Osteocyte (in vitro differentiated cells): ENCODE measurements at regions not wholly inside any gene's neighbourhood (a gene's known extent, or its start where the extent isn't known, plus 50 kb on each side); places are given as distances from the start of the nearest gene placed in this dataset.
A peak's percentile ranks its signal among the peaks of the same experiment; 100 is the strongest.

ENCODE experiments used
- DNase-seq: peaks from one replicate; pipeline ENCODE4 v3.0.0; 2021; ENCODE audit warnings: mixed read lengths; ENCODE audit not compliant: unreplicated experiment; ENCODE audit errors: extremely low spot score
- H3K27ac Mint-ChIP-seq: one replicate; pipeline ENCODE4 v1.8.0; 2021; ENCODE audit warnings: mild to moderate bottlenecking, mixed read lengths; ENCODE audit not compliant: unreplicated experiment
- H3K27me3 Mint-ChIP-seq: one replicate; pipeline ENCODE4 v1.8.0; 2021; ENCODE audit warnings: mixed read lengths; ENCODE audit not compliant: unreplicated experiment
- H3K36me3 Mint-ChIP-seq: one replicate; pipeline ENCODE4 v1.8.0; 2021; ENCODE audit warnings: mixed read lengths; ENCODE audit not compliant: unreplicated experiment
- H3K4me1 Mint-ChIP-seq: one replicate; pipeline ENCODE4 v1.8.0; 2021; ENCODE audit warnings: mixed read lengths; ENCODE audit not compliant: unreplicated experiment
- H3K4me3 Mint-ChIP-seq: one replicate; pipeline ENCODE4 v1.8.0; 2021; ENCODE audit warnings: mild to moderate bottlenecking, moderate library complexity, mixed read lengths; ENCODE audit not compliant: unreplicated experiment
- H3K9me3 Mint-ChIP-seq: one replicate; pipeline ENCODE4 v1.8.0; 2021; ENCODE audit warnings: mixed read lengths; ENCODE audit not compliant: unreplicated experiment
- TF ChIP-seq, protein P1 (sequence below): fragments of 200-600 bp; sonication (generic); IDR thresholded peaks from 2 replicates; pipeline ENCODE4 v1.5.0; 2021; ENCODE audit warnings: antibody characterized with exemption, mild to moderate bottlenecking, moderate library complexity

DNA sequence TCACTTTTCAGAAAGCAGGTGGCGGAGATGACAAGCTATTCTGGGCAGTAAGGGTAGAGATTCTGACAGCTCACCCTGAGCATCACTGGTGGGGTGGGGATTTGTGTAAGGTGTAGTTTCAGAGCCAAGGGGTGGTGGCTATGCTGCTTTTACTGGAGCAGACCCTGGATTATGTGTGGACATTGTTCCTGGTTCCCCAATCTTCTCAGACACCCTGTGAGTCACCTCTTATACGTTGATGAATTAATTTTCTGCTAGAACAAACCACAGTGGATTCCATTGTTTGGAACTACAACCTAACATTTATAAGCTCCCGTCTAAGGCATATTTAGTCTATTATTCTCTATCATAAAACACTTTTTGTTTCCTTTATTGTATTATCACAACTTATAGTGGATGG is 169.5 kb upstream of the COL8A1 start:
- Mint-ChIP-seq H3K4me3 (no peak overlapping the region), H3K4me1 (peaks cover 54% of the 10 kb centered on the region), H3K27ac (peak overlapping the region; percentile 33), H3K27me3 (no peaks in the 10 kb centered on the region), H3K36me3 (peaks cover 12% of the 10 kb centered on the region), H3K9me3 (no peaks in the 10 kb centered on the region)
- TF ChIP-seq, protein P1, sequence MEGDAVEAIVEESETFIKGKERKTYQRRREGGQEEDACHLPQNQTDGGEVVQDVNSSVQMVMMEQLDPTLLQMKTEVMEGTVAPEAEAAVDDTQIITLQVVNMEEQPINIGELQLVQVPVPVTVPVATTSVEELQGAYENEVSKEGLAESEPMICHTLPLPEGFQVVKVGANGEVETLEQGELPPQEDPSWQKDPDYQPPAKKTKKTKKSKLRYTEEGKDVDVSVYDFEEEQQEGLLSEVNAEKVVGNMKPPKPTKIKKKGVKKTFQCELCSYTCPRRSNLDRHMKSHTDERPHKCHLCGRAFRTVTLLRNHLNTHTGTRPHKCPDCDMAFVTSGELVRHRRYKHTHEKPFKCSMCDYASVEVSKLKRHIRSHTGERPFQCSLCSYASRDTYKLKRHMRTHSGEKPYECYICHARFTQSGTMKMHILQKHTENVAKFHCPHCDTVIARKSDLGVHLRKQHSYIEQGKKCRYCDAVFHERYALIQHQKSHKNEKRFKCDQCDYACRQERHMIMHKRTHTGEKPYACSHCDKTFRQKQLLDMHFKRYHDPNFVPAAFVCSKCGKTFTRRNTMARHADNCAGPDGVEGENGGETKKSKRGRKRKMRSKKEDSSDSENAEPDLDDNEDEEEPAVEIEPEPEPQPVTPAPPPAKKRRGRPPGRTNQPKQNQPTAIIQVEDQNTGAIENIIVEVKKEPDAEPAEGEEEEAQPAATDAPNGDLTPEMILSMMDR: no peak
- DNase-seq: no peak

DNA sequence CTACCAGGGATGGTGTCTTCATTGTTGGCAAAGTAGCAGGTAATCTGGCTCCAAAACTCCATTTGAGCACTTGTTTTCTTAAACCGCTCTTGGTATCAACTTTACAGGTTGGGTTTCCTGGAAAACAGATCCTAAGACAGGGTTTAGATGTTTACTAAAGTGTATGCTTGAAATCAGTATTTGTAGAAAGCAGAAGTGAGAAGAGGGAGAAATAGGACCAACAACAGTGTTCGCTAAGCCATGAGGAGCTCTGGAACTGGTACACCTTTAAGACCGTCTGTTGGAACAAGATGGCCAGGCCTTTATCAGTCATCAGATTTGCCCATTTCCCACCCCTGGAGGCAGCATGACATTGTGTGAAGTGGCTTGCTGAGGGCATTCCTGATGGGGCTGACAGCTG is 171.0 kb upstream of the COL8A1 start:
- DNase-seq: no peak
- TF ChIP-seq, protein P1: no peak
- no peak overlapping the region for H3K27ac Mint-ChIP-seq
- H3K4me1 Mint-ChIP-seq: peaks cover 39% of the 10 kb centered on the region
- H3K9me3 Mint-ChIP-seq: no peaks in the 10 kb centered on the region
- no peak overlapping the region for H3K4me3 Mint-ChIP-seq
- no peaks in the 10 kb centered on the region for H3K27me3 Mint-ChIP-seq
- peaks cover 12% of the 10 kb centered on the region for H3K36me3 Mint-ChIP-seq

DNA sequence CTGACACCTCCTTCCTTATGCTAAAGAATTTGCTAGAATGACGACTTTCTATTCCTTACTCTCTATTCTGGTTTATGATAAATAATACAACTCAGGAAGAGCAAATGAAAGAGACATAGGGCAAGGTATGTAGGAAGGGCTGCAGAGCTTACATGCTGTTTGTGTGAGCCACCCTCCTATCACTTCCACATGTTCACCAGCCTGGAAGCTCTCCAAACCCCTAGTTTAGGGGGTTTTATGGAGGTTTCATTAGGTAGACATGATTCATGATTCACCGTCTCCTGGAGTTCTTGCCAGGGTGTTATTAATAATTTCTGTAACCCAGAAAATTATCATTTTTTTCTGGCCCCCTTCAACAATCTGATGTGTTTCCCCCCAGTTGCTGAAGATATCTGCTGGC is 172.1 kb upstream of the COL8A1 start:
- H3K9me3 Mint-ChIP-seq: no peaks in the 10 kb centered on the region
- peaks cover 12% of the 10 kb centered on the region for H3K36me3 Mint-ChIP-seq
- TF ChIP-seq, protein P1: no peak
- no peak overlapping the region for H3K27ac Mint-ChIP-seq
- no peaks in the 10 kb centered on the region for H3K27me3 Mint-ChIP-seq
- peaks cover 30% of the 10 kb centered on the region for H3K4me1 Mint-ChIP-seq
- H3K4me3 Mint-ChIP-seq: no peak overlapping the region
- no peak for DNase-seq

DNA sequence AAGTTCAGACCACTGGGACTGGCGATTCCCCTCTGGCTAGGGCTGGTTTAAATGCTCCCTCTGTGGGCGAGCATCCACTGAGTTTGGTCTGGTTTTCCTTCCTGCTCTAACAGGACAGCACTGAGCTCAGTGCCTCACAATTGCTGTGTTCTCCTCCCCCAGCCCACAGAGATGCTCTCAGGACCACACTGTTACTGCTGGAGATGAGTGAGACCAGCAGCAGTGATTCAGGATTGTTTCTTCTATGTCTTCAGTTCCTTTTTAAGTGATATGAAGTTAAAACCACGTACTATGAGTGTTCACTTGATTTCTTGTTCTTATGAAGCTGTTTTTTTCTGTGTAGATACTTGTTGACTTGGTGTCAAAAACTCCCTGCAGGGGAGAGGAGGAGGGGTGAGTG is 180.4 kb upstream of the COL8A1 start:
- no peak overlapping the region for H3K4me3 Mint-ChIP-seq
- peaks cover 18% of the 10 kb centered on the region for H3K36me3 Mint-ChIP-seq
- peaks cover 8% of the 10 kb centered on the region for H3K4me1 Mint-ChIP-seq
- H3K27ac Mint-ChIP-seq: no peak overlapping the region
- peaks cover 12% of the 10 kb centered on the region for H3K9me3 Mint-ChIP-seq
- TF ChIP-seq, protein P1: no peak
- H3K27me3 Mint-ChIP-seq: no peaks in the 10 kb centered on the region
- DNase-seq: no peak

DNA sequence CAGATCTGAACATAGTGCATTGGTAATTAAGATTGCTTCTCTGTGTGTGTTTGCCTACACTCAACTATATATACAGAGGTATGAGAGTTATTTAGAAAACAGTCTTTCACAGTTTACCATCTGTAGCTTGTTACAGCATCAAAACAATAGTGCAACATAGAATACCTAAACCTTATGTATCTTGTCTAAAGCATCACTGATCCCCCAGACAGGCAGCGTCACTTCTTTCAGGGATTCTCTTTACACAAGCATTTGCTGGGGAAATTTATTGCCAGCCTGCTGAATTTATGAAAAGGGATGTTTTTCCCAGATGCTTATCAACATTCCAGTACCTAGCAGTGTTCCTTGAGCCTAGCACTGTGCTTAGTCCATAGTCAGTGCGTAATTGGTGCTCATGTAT is 195.8 kb upstream of the COL8A1 start:
- TF ChIP-seq, protein P1: no peak
- peaks cover 29% of the 10 kb centered on the region for H3K4me1 Mint-ChIP-seq
- H3K9me3 Mint-ChIP-seq: peaks cover 18% of the 10 kb centered on the region
- peaks cover 21% of the 10 kb centered on the region for H3K36me3 Mint-ChIP-seq
- H3K27ac Mint-ChIP-seq: no peak overlapping the region
- no peak for DNase-seq
- no peak overlapping the region for H3K4me3 Mint-ChIP-seq
- H3K27me3 Mint-ChIP-seq: no peaks in the 10 kb centered on the region
